Erythroblast (primary cell): ENCODE measurements at regions not wholly inside any gene's neighbourhood (a gene's known extent, or its start where the extent isn't known, plus 50 kb on each side); places are given as distances from the start of the nearest gene placed in this dataset.

Source experiments
- GATA1 ChIP-seq: IDR thresholded peaks from 2 replicates; pipeline ENCODE4 v1.6.1; 2011; ENCODE audit warnings: low read depth, mild to moderate bottlenecking, control low read depth, low read length, moderate library complexity
- POLR2A ChIP-seq: IDR thresholded peaks from 2 replicates; pipeline ENCODE4 v1.6.1; 2011; ENCODE audit warnings: mild to moderate bottlenecking, low read length

- TF ChIP-seq POLR2A (no peak), GATA1 (no peak)
These were observed 182.8 kb upstream of the SESN3 start for GRCh38 chr11:95413761-95414160.
